ENCODE measurements at regions not wholly inside any gene's neighbourhood (a gene's known extent, or its start where the extent isn't known, plus 50 kb on each side); places are given as distances from the start of the nearest gene placed in this dataset.

- TF ChIP-seq CTCF (IDR thresholded peaks at IDR 0.05) (no peak), POLR2A (IDR thresholded peaks at IDR 0.05) (no peak)
Observed at GRCh38 chr13:80870186-80870585, 529.3 kb upstream of the SPRY2 start.
